SK-N-SH treated with all-trans-retinoic acid at 6 μM for 48 hours (cell line): ENCODE measurements at regions not wholly inside any gene's neighbourhood (a gene's known extent, or its start where the extent isn't known, plus 50 kb on each side); places are given as distances from the start of the nearest gene placed in this dataset.
A peak's percentile ranks its signal among the peaks of the same experiment; 100 is the strongest.

Source experiments
- ATAC-seq: fragments of 200-7000 bp; cut with Tn5 transposase; 3 replicates; pipeline ENCODE4 v1.9.1; 2020; ENCODE audit warnings: mild to moderate bottlenecking, moderate library complexity
- ARNTL ChIP-seq: fragments of 450-650 bp; formaldehyde crosslinking; IDR thresholded peaks from 2 replicates; pipeline ENCODE4 v1.5.0; 2020; ENCODE audit warnings: low read depth, mild to moderate bottlenecking, moderate library complexity, borderline replicate concordance
- BACH2 ChIP-seq: fragments of 250-450 bp; sonication (Bioruptor Pico); IDR thresholded peaks from 2 replicates; pipeline ENCODE4 v1.9.0; 2021; ENCODE audit warnings: mild to moderate bottlenecking, borderline replicate concordance
- CSDC2 ChIP-seq: fragments of 250-450 bp; sonication (Bioruptor Pico); IDR thresholded peaks from 2 replicates; pipeline ENCODE4 v1.5.0; 2020; ENCODE audit warnings: mild to moderate bottlenecking, moderate library complexity
- GLIS3 ChIP-seq: fragments of 250-450 bp; sonication (Bioruptor Pico); IDR thresholded peaks from 2 replicates; pipeline ENCODE4 v1.5.0; 2020; ENCODE audit warnings: mild to moderate bottlenecking, moderate library complexity
- ISL1 ChIP-seq: fragments of 250-450 bp; sonication (Bioruptor Pico); IDR thresholded peaks from 2 replicates; pipeline ENCODE4 v2.1.2; 2022; ENCODE audit warnings: mild to moderate bottlenecking, moderate library complexity
- OSR1 ChIP-seq: fragments of 250-450 bp; sonication (Bioruptor Pico); IDR thresholded peaks from 2 replicates; pipeline ENCODE4 v1.8.0; 2022; ENCODE audit warnings: moderate library complexity, mild to moderate bottlenecking, inconsistent platforms
- PPARA ChIP-seq: fragments of 250-450 bp; sonication (Bioruptor Pico); IDR thresholded peaks from 2 replicates; pipeline ENCODE4 v1.5.0; 2020; ENCODE audit warnings: mild to moderate bottlenecking, borderline replicate concordance
- RARB ChIP-seq: fragments of 250-450 bp; sonication (Bioruptor Pico); IDR thresholded peaks from 2 replicates; pipeline ENCODE4 v1.8.0; 2021; ENCODE audit warnings: mild to moderate bottlenecking, moderate library complexity
- SNAI2 ChIP-seq: fragments of 250-450 bp; sonication (Bioruptor Pico); IDR thresholded peaks from 2 replicates; pipeline ENCODE4 v1.5.0; 2020; ENCODE audit warnings: mild to moderate bottlenecking, moderate library complexity
- TCF4 ChIP-seq: fragments of 250-450 bp; sonication (Bioruptor Pico); IDR thresholded peaks from 2 replicates; pipeline ENCODE4 v1.8.0; 2021; ENCODE audit warnings: mild to moderate bottlenecking, moderate library complexity, borderline replicate concordance
- TOX ChIP-seq: fragments of 250-450 bp; sonication (Bioruptor Pico); IDR thresholded peaks from 2 replicates; pipeline ENCODE4 v1.8.0; 2021; ENCODE audit warnings: mild to moderate bottlenecking, moderate library complexity, borderline replicate concordance
- ZC3H10 ChIP-seq: fragments of 250-450 bp; sonication (Bioruptor Pico); IDR thresholded peaks from 2 replicates; pipeline ENCODE4 v1.5.1; 2021; ENCODE audit warnings: mild to moderate bottlenecking, moderate library complexity
- ZFP3 ChIP-seq: fragments of 250-450 bp; sonication (Bioruptor Pico); IDR thresholded peaks from 2 replicates; pipeline ENCODE4 v1.5.0; 2020; ENCODE audit warnings: mild to moderate bottlenecking, moderate library complexity
- ZFP30 ChIP-seq: fragments of 450-650 bp; formaldehyde crosslinking; IDR thresholded peaks from 2 replicates; pipeline ENCODE4 v1.5.0; 2022; ENCODE audit warnings: mild to moderate bottlenecking, moderate library complexity
- ZNF565 ChIP-seq: fragments of 450-650 bp; formaldehyde crosslinking; conservative IDR thresholded peaks from 2 replicates; pipeline ENCODE4 v1.5.0; 2020; ENCODE audit warnings: low read depth, mild to moderate bottlenecking, moderate library complexity
- ZNF70 ChIP-seq: fragments of 450-650 bp; formaldehyde crosslinking; IDR thresholded peaks from 2 replicates; pipeline ENCODE4 v1.5.0; 2020; ENCODE audit warnings: mild to moderate bottlenecking, moderate library complexity
- ZNF8 ChIP-seq: fragments of 450-650 bp; formaldehyde crosslinking; IDR thresholded peaks from 2 replicates; pipeline ENCODE4 v1.5.0; 2020; ENCODE audit warnings: mild to moderate bottlenecking, moderate library complexity
- TF ChIP-seq, protein P1 (sequence below): fragments of 250-450 bp; sonication (Bioruptor Pico); IDR thresholded peaks from 2 replicates; pipeline ENCODE4 v1.5.1; 2021; ENCODE audit warnings: mild to moderate bottlenecking, moderate library complexity
- TF ChIP-seq, protein P2 (sequence below): fragments of 250-450 bp; sonication (Bioruptor Pico); IDR thresholded peaks from 2 replicates; pipeline ENCODE4 v1.8.0; 2021; ENCODE audit warnings: low read depth, mild to moderate bottlenecking, moderate library complexity, borderline replicate concordance
- TF ChIP-seq, protein P3 (sequence below): fragments of 250-450 bp; sonication (Bioruptor Pico); IDR thresholded peaks from 2 replicates; pipeline ENCODE4 v1.8.0; 2020; ENCODE audit warnings: mild to moderate bottlenecking, moderate library complexity, borderline replicate concordance
- TF ChIP-seq, protein P4 (sequence below): fragments of 250-450 bp; sonication (Bioruptor Pico); IDR thresholded peaks from 2 replicates; pipeline ENCODE4 v1.5.1; 2020; ENCODE audit warnings: low read depth, mild to moderate bottlenecking, moderate library complexity

DNA sequence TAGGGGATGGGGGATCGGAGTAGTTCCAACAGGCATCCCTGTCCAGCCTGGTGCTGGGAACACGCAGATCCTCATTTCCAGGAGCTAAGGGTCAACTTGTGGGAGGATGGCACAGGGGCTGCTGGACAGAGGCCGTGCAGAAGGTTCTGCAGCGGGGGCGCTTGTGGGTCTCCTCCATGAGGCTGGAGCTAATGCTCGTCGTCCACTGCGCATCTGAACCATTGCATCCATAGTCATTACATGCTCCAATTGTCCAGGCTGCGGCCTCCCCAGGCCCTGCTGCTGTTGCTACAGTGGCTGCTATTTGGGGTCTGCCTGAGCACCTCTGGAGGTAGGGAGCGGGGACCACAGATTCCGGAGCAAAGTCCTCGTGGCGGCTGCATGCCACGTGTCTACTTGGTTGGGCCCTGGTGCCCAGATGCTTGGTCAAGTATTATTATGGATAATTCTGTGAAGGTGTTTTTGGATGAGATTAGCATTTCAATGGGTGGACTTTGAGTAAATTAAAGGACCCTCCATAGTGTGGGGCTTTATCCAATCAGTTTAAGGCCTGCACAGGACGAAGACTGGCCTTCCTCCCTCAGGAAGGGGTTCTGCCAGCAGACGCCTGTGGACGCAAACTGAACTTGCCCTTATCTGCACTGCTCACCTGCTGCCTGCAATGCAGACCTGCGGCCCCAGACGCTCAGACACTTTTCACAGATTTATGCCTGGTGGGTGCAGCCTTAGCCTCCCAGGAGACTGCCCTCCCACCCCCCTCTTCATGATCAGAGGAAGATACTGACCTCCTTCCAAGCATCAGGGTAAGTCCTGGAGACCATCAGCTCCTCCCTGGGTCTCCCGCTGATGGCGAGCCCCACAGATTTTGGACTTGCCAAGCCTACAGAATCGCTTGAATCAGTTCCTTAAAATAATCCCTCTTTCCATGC is 127.5 kb upstream of the IRX4 start:
- TF ChIP-seq ZNF70 (CRISPR knock-in tag) (no peak), GLIS3 (CRISPR knock-in tag) (no peak), ZFP3 (CRISPR knock-in tag) (no peak), ZFP30 (CRISPR knock-in tag) (no peak)
- TF ChIP-seq, protein P1, sequence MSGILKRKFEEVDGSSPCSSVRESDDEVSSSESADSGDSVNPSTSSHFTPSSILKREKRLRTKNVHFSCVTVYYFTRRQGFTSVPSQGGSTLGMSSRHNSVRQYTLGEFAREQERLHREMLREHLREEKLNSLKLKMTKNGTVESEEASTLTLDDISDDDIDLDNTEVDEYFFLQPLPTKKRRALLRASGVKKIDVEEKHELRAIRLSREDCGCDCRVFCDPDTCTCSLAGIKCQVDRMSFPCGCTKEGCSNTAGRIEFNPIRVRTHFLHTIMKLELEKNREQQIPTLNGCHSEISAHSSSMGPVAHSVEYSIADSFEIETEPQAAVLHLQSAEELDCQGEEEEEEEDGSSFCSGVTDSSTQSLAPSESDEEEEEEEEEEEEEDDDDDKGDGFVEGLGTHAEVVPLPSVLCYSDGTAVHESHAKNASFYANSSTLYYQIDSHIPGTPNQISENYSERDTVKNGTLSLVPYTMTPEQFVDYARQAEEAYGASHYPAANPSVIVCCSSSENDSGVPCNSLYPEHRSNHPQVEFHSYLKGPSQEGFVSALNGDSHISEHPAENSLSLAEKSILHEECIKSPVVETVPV (CRISPR knock-in tag) = no peak
- no peak for ATAC-seq

DNA sequence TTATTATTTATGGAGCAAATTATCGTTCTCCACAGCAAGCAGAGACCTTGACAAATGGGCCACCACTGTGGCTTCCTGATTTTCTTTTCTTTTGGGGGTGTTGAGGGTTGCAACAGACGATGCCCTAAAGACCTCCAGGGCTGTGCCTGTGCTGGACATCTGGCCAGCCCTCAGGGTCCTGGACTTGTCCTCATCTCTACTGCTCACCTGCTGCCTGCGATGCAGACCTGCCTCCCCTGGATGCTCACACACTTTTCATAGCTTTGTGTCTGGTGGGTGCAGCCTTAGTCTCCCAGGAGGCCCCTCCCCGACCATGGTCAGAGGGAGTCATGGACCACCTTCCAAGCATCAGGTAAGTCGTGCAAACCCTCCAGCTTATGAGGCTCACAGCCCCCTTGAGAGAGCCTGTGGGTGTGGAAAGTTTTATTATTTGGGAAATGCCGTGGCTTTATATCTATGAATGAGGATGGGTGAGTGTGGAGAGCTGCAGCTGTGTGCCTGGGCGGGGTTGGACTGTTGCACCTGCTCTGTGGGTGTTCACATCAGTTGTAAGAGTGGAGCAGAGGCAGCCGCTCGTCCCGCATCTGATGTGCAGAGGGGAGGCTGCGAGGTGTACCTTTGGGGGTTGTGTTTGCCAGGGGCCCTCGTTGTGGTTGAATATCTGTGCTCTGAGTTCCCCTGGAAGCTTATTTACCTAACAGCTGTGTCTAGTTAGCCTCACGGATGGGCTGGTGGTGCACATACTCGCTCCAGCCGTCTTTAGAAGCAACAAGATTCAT is 126.3 kb upstream of the IRX4 start:
- ATAC-seq = no peak
- no peak for TF ChIP-seq RARB
- TF ChIP-seq, protein P2, sequence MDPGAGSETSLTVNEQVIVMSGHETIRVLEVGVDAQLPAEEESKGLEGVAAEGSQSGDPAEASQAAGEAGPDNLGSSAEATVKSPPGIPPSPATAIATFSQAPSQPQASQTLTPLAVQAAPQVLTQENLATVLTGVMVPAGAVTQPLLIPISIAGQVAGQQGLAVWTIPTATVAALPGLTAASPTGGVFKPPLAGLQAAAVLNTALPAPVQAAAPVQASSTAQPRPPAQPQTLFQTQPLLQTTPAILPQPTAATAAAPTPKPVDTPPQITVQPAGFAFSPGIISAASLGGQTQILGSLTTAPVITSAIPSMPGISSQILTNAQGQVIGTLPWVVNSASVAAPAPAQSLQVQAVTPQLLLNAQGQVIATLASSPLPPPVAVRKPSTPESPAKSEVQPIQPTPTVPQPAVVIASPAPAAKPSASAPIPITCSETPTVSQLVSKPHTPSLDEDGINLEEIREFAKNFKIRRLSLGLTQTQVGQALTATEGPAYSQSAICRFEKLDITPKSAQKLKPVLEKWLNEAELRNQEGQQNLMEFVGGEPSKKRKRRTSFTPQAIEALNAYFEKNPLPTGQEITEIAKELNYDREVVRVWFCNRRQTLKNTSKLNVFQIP (CRISPR knock-in tag) = no peak
- TF ChIP-seq ZC3H10 (CRISPR knock-in tag) = no peak
- TF ChIP-seq ZNF565 (CRISPR knock-in tag) = no peak

DNA sequence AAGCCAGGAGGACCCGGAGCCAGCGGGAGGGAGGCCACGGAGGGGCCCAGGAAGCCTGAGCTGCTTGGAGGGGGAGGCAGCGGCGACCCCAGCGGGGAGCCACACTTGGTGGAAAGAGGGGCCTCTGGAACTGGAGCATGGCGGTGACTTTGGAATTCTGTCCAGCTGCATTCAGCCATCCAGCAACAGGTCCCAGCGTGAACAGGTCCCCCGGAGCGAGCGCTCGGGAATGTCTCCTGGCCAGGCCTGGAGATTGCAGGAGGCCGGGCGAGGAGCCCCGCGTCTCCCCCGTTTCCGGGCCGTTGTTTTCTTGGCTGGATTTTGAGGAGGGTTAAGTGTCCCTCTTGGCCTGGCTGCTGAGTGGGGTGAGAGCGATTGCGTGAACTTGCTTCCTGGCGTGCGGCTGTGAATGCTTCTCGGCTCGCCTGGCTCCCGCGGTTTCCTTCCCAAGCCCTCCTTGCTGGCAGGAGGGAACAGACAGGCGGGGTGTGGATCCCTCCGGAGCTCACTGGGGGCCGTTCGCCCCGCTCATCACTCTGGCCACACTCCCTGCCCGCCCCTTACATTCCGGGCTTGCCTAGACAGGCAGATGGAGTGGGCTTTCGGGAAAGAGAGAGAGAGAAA is 125.3 kb upstream of the IRX4 start:
- TF ChIP-seq OSR1 (CRISPR knock-in tag) (no peak), ZNF70 (CRISPR knock-in tag) (no peak), PPARA (CRISPR knock-in tag) (no peak), ZFP3 (CRISPR knock-in tag) (no peak), TOX (CRISPR knock-in tag) (no peak), ISL1 (CRISPR knock-in tag) (no peak), BACH2 (CRISPR knock-in tag) (no peak), TCF4 (no peak), SNAI2 (CRISPR knock-in tag) (no peak), ARNTL (no peak), CSDC2 (CRISPR knock-in tag) (no peak), ZNF8 (CRISPR knock-in tag) (no peak)
- TF ChIP-seq, protein P2 (CRISPR knock-in tag) = no peak
- TF ChIP-seq, protein P3, sequence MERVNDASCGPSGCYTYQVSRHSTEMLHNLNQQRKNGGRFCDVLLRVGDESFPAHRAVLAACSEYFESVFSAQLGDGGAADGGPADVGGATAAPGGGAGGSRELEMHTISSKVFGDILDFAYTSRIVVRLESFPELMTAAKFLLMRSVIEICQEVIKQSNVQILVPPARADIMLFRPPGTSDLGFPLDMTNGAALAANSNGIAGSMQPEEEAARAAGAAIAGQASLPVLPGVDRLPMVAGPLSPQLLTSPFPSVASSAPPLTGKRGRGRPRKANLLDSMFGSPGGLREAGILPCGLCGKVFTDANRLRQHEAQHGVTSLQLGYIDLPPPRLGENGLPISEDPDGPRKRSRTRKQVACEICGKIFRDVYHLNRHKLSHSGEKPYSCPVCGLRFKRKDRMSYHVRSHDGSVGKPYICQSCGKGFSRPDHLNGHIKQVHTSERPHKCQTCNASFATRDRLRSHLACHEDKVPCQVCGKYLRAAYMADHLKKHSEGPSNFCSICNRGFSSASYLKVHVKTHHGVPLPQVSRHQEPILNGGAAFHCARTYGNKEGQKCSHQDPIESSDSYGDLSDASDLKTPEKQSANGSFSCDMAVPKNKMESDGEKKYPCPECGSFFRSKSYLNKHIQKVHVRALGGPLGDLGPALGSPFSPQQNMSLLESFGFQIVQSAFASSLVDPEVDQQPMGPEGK (CRISPR knock-in tag) = no peak
- TF ChIP-seq, protein P4, sequence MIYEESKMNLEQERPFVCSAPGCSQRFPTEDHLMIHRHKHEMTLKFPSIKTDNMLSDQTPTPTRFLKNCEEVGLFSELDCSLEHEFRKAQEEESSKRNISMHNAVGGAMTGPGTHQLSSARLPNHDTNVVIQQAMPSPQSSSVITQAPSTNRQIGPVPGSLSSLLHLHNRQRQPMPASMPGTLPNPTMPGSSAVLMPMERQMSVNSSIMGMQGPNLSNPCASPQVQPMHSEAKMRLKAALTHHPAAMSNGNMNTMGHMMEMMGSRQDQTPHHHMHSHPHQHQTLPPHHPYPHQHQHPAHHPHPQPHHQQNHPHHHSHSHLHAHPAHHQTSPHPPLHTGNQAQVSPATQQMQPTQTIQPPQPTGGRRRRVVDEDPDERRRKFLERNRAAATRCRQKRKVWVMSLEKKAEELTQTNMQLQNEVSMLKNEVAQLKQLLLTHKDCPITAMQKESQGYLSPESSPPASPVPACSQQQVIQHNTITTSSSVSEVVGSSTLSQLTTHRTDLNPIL (CRISPR knock-in tag) = no peak
- ATAC-seq = peak; percentile 19; the same call in 1 of the 3 replicates
